ENCODE measurements at regions not wholly inside any gene's neighbourhood (a gene's known extent, or its start where the extent isn't known, plus 50 kb on each side); places are given as distances from the start of the nearest gene placed in this dataset.
"Not testable (repeated sequence)": the region's sequence is repeated elsewhere in the genome, so short reads cannot be mapped to it uniquely, and the experiment has no call there.

GRCh38 chr18:34401775-34402174 lies 177.1 kb upstream of the NOL4 start (continued):
- TF ChIP-seq SKIL (IDR thresholded peaks at IDR 0.05; ENCODE audit: low read depth, poor library complexity, severe bottlenecking) (no peak), HSF1 (IDR thresholded peaks at IDR 0.05; ENCODE audit: low read depth, low read length) (no peak)

- FAIRE-seq, result not testable (repeated sequence)
These were observed 182.8 kb upstream of the NOL4 start for GRCh38 chr18:34407471-34407870.

More at GRCh38 chr18:34407471-34407870, 182.8 kb upstream of the NOL4 start:
- ATAC-seq; intact Hi-C loops (cut with micrococcal nuclease; ENCODE audit: unreplicated experiment); H3K36me3 ChIP-seq (ENCODE audit: control insufficient read depth in 2 of 2, insufficient read depth in 2 of 2, low read length in 1 of 2); H3K27ac ChIP-seq (ENCODE audit: control insufficient read depth, insufficient read depth); DNase-seq (ENCODE audit: low read depth, low spot score); H3K79me2 ChIP-seq (ENCODE audit: control insufficient read depth, insufficient read depth, low read length); H3K9ac ChIP-seq (ENCODE audit: control insufficient read depth, insufficient read depth, low read length); in situ Hi-C loops (cut with MboI); H3K9me3 ChIP-seq (replicated peaks; ENCODE audit: control insufficient read depth, insufficient read depth, low read length); POLR2A ChIA-PET; H2AFZ ChIP-seq (ENCODE audit: control insufficient read depth, low read depth, low read length); H4K20me1 ChIP-seq (ENCODE audit: control insufficient read depth, insufficient read depth); H3K4me2 ChIP-seq (ENCODE audit: control insufficient read depth, insufficient read depth); H3K4me1 ChIP-seq (ENCODE audit: control insufficient read depth, insufficient read depth, low read length); RAD21 ChIA-PET (ENCODE audit: unreplicated experiment); H3K4me3 ChIP-seq; BruUV-seq (replicated peaks); H3K27me3 ChIP-seq (replicated peaks in 1 of 2; ENCODE audit: control insufficient read depth in 2 of 2, insufficient read depth in 2 of 2, low read length in 1 of 2): not testable (repeated sequence)
- WGBS (ENCODE audit: insufficient coverage, insufficient replicate concordance, low lambda C conversion rate, missing lambda C conversion rate), result 50% methylated on average over 12 of the region's 12 CpGs
- ChIA-PET CTCF (interaction anchor here (0.6 kb wide), 1 partner anchor 9 kb away, joined by 3 read pairs; no protein-coding TSS in a partner anchor), SMC1A (ENCODE audit: uncharacterized antibody, unreplicated experiment) (interaction anchor here (1.0 kb wide), 1 partner anchor 45 kb away, joined by 3 read pairs; no protein-coding TSS in a partner anchor)

Data from GM12878 (cell line).